Globus pallidus (tissue), 1 donor: ENCODE measurements at regions not wholly inside any gene's neighbourhood (a gene's known extent, or its start where the extent isn't known, plus 50 kb on each side); places are given as distances from the start of the nearest gene placed in this dataset.

ENCODE experiments used
- DNase-seq: peaks from one replicate; pipeline ENCODE4 v3.0.0-alpha.2; 2015; ENCODE audit warnings: low spot score

GRCh38 chr1:57866998-57867397, 443.1 kb upstream of the DAB1 start:
- no peak for DNase-seq

- DNase-seq: no peak
Measured at GRCh38 chr1:57860931-57861565, 437.2 kb upstream of the DAB1 start.

DNA sequence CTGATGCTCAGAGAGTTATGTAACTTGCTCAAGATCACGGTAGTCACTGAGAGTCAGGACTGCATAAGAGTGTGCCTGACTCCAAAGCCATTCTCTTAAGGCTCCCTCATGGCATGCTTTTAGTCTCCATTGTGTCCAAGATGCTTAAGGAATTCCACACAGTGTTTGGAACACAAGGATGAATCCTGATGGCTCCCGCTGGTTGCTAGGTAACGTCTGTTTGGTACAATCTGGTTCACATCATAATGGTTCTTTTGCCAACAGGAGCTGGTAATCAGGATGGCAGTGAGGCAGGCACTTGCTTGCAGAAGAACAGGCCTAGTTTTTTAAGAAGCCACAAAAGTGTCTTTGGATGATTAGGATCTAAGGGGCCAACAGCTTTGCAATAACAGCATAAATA, 436.5 kb upstream of the DAB1 start:
- no peak for DNase-seq

- no peak for DNase-seq
Measured at GRCh38 chr1:57858740-57859139, 434.9 kb upstream of the DAB1 start.

DNA sequence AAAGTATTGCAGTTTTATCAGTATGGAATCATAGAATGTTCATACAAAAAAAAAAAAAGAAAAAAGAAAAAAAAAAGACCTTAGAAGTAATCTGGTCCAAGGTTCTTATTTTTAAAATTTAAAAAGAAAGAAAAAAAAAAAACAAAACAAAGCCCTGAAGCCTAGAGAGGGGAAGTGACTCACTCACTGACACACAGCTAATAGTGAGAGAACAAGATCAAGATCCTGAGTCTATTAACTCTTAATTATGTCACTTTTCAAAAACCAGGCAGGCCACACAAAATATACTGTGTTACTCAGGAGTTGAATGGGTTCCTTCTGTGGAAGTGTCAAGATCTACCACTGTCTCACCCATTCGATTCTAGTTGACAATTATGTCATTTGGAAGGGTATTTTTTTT, 433.9 kb upstream of the DAB1 start:
- no peak for DNase-seq

DNA sequence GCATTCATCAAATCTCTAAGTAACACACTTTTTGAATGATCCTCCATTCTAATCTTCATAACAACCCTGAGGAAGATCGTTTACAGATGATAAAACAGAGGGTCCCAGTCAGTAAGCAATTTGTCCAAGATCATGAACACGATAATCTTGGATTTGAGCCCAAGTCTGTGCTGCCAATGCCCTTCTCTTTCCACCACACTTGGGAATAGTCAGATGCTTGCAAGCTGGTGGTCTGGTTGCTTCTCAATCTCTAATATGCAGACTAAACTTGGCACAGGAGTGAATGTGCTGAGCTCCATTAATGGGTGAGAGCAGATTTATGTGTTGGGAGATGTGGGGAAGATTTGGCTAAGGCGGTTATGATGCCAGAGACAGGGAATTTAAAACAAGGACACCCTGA, 430.6 kb upstream of the DAB1 start:
- no peak for DNase-seq

GRCh38 chr1:57850176-57850940, 426.5 kb upstream of the DAB1 start:
- DNase-seq: no peak

- DNase-seq: no peak
Measured at GRCh38 chr1:57848406-57848805, 424.5 kb upstream of the DAB1 start.

GRCh38 chr1:57845041-57845440, 421.2 kb upstream of the DAB1 start:
- no peak for DNase-seq

GRCh38 chr1:57844382-57844980, 420.6 kb upstream of the DAB1 start:
- DNase-seq: no peak

- DNase-seq: no peak
Measured at GRCh38 chr1:57843760-57844159, 419.9 kb upstream of the DAB1 start.

- no peak for DNase-seq
Measured at GRCh38 chr1:57839526-57839925, 415.7 kb upstream of the DAB1 start.

- DNase-seq: no peak
Measured at GRCh38 chr1:57839067-57839466, 415.2 kb upstream of the DAB1 start.

DNA sequence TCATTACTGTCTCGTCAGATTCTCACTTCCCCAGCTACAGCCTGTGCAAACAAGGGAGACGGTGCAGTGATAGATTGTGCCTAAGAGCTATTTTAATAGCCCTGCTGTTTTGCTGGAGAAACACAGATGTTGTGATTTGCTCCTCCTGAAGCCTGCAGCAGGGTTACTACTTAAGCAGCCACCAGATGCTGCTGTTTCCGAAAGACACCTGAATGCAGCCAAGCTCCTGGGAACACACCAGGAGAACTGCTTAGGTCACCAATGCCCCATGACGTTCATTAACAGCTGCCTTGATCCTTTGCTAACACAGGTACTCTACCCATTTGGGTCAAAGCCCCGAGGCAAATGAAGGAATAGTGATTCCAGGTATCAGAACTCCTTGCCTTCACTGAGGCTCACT, 411.8 kb upstream of the DAB1 start:
- DNase-seq: no peak

DNA sequence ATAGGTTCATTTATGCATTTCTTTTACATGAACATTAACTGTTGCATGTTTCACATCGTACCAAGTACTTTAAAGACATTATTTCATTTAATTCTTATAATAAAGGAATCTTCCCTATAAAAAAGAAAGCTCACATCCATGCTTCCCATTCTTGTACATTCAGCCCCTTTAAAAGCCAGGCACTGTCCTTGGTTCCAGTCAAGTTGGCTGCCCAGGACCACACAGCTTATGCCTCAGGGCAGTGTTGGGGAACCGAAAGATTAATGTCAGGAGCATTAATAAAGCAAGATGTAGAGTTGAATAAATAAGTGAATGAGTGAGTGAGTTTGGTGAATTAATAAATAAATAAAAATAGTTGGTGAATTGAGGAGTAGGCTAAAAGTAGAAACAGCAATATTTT, 409.4 kb upstream of the DAB1 start:
- DNase-seq: no peak

- DNase-seq: no peak
Measured at GRCh38 chr1:57832612-57833011, 408.8 kb upstream of the DAB1 start.

DNA sequence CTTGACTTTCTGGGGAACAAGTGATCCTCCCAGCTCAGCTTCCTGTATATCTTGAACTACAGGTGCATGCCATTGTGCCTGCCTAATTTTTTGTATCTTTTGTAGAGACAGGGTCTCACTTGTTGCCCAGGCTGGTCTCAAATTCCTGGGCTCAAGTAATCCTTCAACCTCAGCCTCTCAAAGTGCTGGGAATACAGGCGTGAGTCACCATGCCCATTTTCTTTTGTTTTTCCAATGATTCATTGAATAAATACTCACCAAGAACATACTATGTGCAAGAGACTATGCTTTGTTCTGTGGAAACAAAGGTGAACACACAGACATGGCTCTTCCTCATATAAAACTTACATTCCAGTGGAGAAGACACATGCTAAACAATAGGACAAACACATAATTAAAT, 407.8 kb upstream of the DAB1 start:
- DNase-seq: no peak

DNA sequence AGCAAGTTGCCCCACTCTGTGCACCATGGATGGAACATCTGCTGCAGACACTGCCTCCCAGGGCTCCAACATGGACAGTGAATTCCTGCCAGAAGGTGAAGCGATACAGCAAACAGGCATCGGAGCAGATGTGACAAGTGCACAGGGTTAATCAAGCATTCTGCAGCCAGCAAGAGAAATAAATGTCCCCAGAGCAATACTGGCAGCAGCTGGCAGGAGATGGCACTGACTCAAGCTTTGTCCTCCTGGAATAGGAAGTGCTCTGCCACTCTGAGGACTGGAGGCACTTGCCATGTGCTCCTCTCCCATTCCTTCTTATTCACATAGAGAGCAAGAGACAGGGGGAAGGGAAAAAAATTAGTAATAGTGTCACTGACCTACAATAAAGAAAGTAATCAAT, 402.7 kb upstream of the DAB1 start:
- DNase-seq: no peak

- DNase-seq: no peak
Measured at GRCh38 chr1:57824535-57824934, 400.7 kb upstream of the DAB1 start.

DNA sequence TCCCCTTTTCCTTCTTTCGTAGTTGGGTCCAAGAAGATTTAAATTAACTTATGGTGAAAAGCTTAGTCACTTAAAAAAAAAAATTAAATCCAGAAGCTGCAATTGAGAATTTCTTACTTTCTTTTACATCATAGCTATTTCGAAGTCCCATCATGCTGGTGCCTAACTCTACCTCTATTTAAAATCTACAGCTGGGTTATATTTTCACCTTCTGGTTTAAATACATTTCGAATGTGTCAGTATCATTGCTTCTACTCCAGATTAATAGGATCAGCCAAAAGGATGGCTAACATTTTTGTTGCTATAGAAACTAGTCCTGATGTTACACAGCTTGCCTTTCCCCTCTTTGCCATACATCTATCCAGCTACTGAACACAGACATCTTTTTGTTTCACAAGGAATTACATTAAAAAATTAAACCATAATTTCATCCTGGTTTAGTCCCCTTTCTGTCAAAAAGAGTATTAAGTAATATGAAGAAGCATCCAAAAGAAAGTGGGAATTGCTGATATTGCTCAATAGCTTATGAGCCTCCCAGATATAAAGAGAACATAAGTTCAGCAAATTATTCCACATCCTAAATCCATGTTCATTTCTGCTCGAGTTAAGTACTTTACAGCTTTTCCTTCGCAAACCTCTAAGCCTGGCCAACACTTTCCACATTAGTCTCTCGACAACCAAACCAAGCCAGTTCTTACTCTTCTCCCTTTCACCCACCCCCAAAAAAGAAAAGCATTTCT, 396.7 kb upstream of the DAB1 start:
- no peak for DNase-seq

- no peak for DNase-seq
Measured at GRCh38 chr1:57819893-57820292, 396.0 kb upstream of the DAB1 start.

DNA sequence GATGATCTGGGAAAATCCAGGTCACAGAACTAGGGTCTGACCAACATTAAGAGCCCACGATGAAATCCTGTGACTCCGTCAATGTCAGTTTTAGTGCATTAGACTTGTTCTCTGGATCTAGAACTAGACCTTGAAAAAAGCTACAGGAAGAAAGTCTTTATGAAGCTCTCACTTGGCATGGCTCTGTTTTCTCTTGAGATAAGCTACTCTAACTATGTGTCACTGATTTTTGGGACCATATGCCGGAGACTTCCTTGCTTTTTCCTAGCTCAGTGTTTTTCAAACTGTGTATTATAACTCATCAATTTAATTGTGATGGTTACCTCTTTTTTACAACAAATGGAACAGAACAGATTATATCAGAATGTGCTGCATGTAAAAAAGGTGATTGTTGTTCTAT, 379.7 kb upstream of the DAB1 start:
- no peak for DNase-seq

- DNase-seq: no peak
Measured at GRCh38 chr1:57800376-57800775, 376.5 kb upstream of the DAB1 start.
